HFFc6 (cell line): ENCODE measurements at regions not wholly inside any gene's neighbourhood (a gene's known extent, or its start where the extent isn't known, plus 50 kb on each side); places are given as distances from the start of the nearest gene placed in this dataset.

Source experiments
- DNase-seq: peaks from one replicate; pipeline ENCODE4 v3.0.0-alpha.2; 2018
- H3K27ac Mint-ChIP-seq: 2 replicates; pipeline ENCODE4 v1.8.0; 2020; ENCODE audit warnings: mild to moderate bottlenecking, mixed read lengths
- H3K27me3 Mint-ChIP-seq: 2 replicates; pipeline ENCODE4 v1.8.0; 2021; ENCODE audit warnings: mild to moderate bottlenecking, moderate library complexity, mixed read lengths; ENCODE audit not compliant: insufficient read depth
- H3K36me3 Mint-ChIP-seq: 2 replicates; pipeline ENCODE4 v1.8.0; 2021; ENCODE audit warnings: low read depth, mixed read lengths
- H3K4me1 Mint-ChIP-seq: 2 replicates; pipeline ENCODE4 v1.8.0; 2020; ENCODE audit warnings: low read depth, mixed read lengths
- H3K4me3 Mint-ChIP-seq: 2 replicates; pipeline ENCODE4 v1.8.0; 2020; ENCODE audit warnings: mild to moderate bottlenecking, moderate library complexity, mixed read lengths
- H3K9me3 Mint-ChIP-seq: 2 replicates; pipeline ENCODE4 v1.8.0; 2020; ENCODE audit warnings: mild to moderate bottlenecking, mixed read lengths
- TF ChIP-seq, protein P1 (sequence below): fragments of 200-600 bp; sonication (generic); IDR thresholded peaks from 2 replicates; pipeline ENCODE4 v1.5.0; 2021; ENCODE audit warnings: antibody characterized with exemption, mild to moderate bottlenecking

DNA sequence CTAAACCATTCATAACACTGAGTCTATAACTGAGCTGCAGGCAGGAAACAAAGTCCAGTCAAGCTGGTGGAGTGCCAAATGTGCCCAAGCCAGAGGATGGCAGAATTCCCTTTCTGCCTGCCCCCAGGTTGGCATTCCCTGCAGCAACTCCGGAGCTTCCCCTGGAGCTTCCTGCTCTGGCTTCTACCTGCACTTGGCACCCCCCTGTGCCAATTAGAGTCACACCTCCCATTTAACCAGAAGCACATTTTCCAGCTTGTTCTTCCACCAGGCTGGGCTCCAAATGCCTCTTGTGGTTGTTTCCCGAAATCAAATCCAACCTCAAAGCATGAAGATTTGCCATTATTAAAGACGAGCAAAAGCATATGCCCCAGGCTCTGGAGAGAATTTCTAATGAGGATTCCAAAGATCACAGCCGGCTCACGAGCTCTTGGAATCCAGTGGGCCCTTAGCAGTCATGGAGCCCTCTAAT, 294.5 kb downstream of the RRAGC start:
- Mint-ChIP-seq H3K4me3 (no peak overlapping the region), H3K9me3 (no peaks in the 10 kb centered on the region), H3K27me3 (peaks cover 6% of the 10 kb centered on the region), H3K36me3 (no peaks in the 10 kb centered on the region), H3K4me1 (no peaks in the 10 kb centered on the region), H3K27ac (no peak overlapping the region)
- DNase-seq: no peak
- TF ChIP-seq, protein P1, sequence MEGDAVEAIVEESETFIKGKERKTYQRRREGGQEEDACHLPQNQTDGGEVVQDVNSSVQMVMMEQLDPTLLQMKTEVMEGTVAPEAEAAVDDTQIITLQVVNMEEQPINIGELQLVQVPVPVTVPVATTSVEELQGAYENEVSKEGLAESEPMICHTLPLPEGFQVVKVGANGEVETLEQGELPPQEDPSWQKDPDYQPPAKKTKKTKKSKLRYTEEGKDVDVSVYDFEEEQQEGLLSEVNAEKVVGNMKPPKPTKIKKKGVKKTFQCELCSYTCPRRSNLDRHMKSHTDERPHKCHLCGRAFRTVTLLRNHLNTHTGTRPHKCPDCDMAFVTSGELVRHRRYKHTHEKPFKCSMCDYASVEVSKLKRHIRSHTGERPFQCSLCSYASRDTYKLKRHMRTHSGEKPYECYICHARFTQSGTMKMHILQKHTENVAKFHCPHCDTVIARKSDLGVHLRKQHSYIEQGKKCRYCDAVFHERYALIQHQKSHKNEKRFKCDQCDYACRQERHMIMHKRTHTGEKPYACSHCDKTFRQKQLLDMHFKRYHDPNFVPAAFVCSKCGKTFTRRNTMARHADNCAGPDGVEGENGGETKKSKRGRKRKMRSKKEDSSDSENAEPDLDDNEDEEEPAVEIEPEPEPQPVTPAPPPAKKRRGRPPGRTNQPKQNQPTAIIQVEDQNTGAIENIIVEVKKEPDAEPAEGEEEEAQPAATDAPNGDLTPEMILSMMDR: no peak

DNA sequence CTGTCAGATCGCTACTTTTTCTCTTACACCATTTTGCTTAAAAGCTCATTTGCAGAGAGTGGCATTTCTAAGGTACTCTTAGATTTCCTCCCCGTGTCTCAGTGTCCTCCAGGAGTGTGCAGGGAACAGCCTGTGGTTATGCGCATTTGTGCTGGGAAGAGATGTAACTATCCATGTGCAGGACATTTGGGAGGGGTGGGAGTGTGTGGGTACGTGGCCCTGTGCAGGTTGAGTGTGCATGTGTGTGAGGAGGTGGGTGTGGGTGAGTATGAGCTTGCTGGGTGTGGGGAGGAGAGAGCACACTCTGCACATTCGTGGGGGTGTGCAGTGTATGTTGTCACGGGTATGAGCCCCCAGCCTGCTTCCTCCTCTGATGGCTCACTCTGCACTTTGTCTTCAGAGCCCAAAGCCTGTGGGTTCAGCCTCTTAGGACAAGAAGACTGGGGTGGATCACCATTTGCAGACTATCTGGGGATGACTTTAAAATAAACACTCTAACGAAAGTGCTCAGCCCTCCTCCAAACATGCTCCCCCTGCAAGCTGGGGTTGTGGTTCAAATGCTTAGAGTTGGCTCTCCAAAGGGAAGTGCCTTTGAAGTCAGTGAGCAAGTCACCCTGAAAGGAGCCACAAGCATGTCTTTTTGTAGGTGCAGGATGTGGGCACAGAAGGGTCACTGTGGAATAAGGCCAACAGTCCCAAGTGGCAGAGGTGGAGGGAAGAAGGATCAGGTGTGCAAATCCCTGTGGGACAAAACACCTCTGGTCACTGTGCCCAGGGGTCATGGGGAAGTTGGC, 295.4 kb downstream of the RRAGC start:
- TF ChIP-seq, protein P1: no peak
- Mint-ChIP-seq H3K27ac (no peak overlapping the region), H3K36me3 (no peaks in the 10 kb centered on the region), H3K9me3 (no peaks in the 10 kb centered on the region), H3K4me1 (no peaks in the 10 kb centered on the region), H3K4me3 (no peak overlapping the region), H3K27me3 (peaks cover 3% of the 10 kb centered on the region)
- no peak for DNase-seq

DNA sequence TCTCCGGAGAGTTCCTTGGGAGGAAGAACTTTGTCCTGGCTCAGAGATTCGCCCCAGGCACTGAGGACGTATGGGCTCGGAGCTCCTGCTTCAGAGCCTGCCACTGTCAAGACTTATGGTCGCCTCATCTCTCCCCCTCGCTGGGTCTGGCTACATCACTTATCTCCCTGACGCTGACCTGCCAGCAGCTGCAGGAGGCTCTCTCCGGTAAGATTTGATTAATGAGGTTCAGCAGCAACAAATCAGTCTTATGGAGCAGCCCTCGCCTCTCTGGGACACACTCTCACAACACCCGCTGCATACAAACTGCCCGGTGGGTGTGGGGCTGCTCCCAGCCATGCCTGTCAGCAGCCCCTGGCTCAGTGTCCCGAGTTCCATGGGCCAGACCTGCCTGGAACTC, 297.8 kb downstream of the RRAGC start:
- no peak overlapping the region for H3K27ac Mint-ChIP-seq
- TF ChIP-seq, protein P1: no peak
- H3K9me3 Mint-ChIP-seq: no peaks in the 10 kb centered on the region
- H3K4me1 Mint-ChIP-seq: no peaks in the 10 kb centered on the region
- H3K36me3 Mint-ChIP-seq: no peaks in the 10 kb centered on the region
- DNase-seq: no peak
- no peak overlapping the region for H3K4me3 Mint-ChIP-seq
- H3K27me3 Mint-ChIP-seq: peaks cover 4% of the 10 kb centered on the region

DNA sequence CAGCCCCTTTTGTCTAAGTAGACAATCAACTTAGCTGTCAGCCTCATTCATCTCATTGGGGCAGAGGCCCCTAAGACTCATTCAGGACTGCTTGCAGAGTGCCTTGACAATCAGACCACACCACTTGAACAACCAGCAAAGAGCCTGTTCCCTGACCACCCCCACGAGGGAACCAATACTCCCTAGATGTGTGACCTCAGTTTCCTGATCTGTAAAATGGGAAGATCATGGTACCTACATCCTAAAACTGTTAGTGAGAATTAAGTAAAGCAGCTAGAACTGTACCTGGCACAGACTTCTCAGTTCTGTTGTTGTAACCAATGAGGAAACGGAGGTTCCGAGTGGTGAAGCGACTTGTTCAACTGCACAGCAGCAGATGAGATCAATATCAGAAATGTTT, 298.5 kb downstream of the RRAGC start:
- no peak for DNase-seq

DNA sequence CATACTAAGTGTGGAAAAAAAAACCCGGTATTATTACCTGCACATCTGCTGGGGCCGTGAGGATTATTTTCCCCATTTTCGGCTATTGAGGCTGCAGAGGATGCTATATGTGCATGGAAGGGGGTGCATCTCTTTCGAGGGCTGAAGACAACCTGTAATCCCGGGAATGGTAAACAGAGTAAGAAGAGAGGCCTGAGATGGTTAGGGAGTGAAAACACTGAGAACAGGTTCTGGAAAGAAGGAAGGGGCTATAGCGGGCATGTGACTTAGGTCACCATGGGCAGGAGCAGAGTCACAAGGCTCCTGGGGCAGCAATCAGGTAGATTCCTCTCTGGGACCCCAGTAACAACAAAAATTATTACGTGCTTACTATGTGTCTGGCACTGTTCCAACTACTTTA, 299.1 kb downstream of the RRAGC start:
- Mint-ChIP-seq H3K27ac (no peak overlapping the region), H3K27me3 (peaks cover 5% of the 10 kb centered on the region), H3K4me1 (no peaks in the 10 kb centered on the region), H3K9me3 (no peaks in the 10 kb centered on the region), H3K4me3 (no peak overlapping the region), H3K36me3 (no peaks in the 10 kb centered on the region)
- TF ChIP-seq, protein P1: no peak
- no peak for DNase-seq

More for the DNA sequence above, 298.5 kb downstream of the RRAGC start:
- no peaks in the 10 kb centered on the region for H3K9me3 Mint-ChIP-seq
- H3K4me1 Mint-ChIP-seq: no peaks in the 10 kb centered on the region
- H3K27ac Mint-ChIP-seq: no peak overlapping the region
- H3K4me3 Mint-ChIP-seq: no peak overlapping the region
- no peaks in the 10 kb centered on the region for H3K36me3 Mint-ChIP-seq
- TF ChIP-seq, protein P1: no peak
- peaks cover 4% of the 10 kb centered on the region for H3K27me3 Mint-ChIP-seq
